GM18520 (cell line): ENCODE measurements at regions not wholly inside any gene's neighbourhood (a gene's known extent, or its start where the extent isn't known, plus 50 kb on each side); places are given as distances from the start of the nearest gene placed in this dataset.
"Not testable (repeated sequence)": the region's sequence is repeated elsewhere in the genome, so short reads cannot be mapped to it uniquely, and the experiment has no call there.

Experiments
- ATAC-seq: cut with Tn5 transposase; IDR thresholded peaks from one replicate; pipeline ENCODE4 v1.9.1; 2021; ENCODE audit not compliant: unreplicated experiment

GRCh38 chr2:31736695-31737454 lies 156.1 kb upstream of the SRD5A2 start:
- no peak for ATAC-seq

GRCh38 chr2:31735716-31736115 lies 155.0 kb upstream of the SRD5A2 start:
- no peak for ATAC-seq

GRCh38 chr2:31729442-31730092 lies 148.8 kb upstream of the SRD5A2 start:
- no peak for ATAC-seq

GRCh38 chr2:31729065-31729439 lies 148.3 kb upstream of the SRD5A2 start:
- ATAC-seq, result no peak

- ATAC-seq, result no peak
These were observed 147.8 kb upstream of the SRD5A2 start for GRCh38 chr2:31728406-31729064.

- ATAC-seq, result no peak
These were observed 145.7 kb upstream of the SRD5A2 start for GRCh38 chr2:31726457-31726856.

GRCh38 chr2:31725444-31725843 lies 144.7 kb upstream of the SRD5A2 start:
- no peak for ATAC-seq

GRCh38 chr2:31711737-31712136 lies 131.0 kb upstream of the SRD5A2 start:
- ATAC-seq, result no peak

GRCh38 chr2:31710121-31710520 lies 129.4 kb upstream of the SRD5A2 start:
- no peak for ATAC-seq

GRCh38 chr2:31707992-31708391 lies 127.3 kb upstream of the SRD5A2 start:
- no peak for ATAC-seq

GRCh38 chr2:31704561-31705212 lies 123.9 kb upstream of the SRD5A2 start:
- ATAC-seq, result no peak

- ATAC-seq, result no peak
These were observed 122.5 kb upstream of the SRD5A2 start for GRCh38 chr2:31703253-31703652.

GRCh38 chr2:31698722-31699121 lies 118.0 kb upstream of the SRD5A2 start:
- ATAC-seq, result no peak

- no peak for ATAC-seq
These were observed 115.3 kb upstream of the SRD5A2 start for GRCh38 chr2:31696068-31696467.

GRCh38 chr2:31694444-31694843 lies 113.7 kb upstream of the SRD5A2 start:
- no peak for ATAC-seq

GRCh38 chr2:31693882-31694281 lies 113.1 kb upstream of the SRD5A2 start:
- ATAC-seq, result no peak

- ATAC-seq, result no peak
These were observed 107.5 kb upstream of the SRD5A2 start for GRCh38 chr2:31688282-31688681.

GRCh38 chr2:31683506-31683905 lies 102.8 kb upstream of the SRD5A2 start:
- not testable (repeated sequence) for ATAC-seq

GRCh38 chr2:31675485-31675901 lies 94.8 kb upstream of the SRD5A2 start:
- no peak for ATAC-seq

- no peak for ATAC-seq
These were observed 93.7 kb upstream of the SRD5A2 start for GRCh38 chr2:31674446-31674845.

- no peak for ATAC-seq
These were observed 86.1 kb upstream of the SRD5A2 start for GRCh38 chr2:31666878-31667277.
